Loucy (cell line): ENCODE measurements at regions not wholly inside any gene's neighbourhood (a gene's known extent, or its start where the extent isn't known, plus 50 kb on each side); places are given as distances from the start of the nearest gene placed in this dataset.
"Not testable (repeated sequence)": the region's sequence is repeated elsewhere in the genome, so short reads cannot be mapped to it uniquely, and the experiment has no call there.

Experiments used
- EZH2phosphoT487 ChIP-seq: fragments of 200-600 bp; IDR thresholded peaks from 2 replicates; pipeline ENCODE4 v1.6.1; 2018; ENCODE audit warnings: antibody characterized with exemption, mild to moderate bottlenecking, moderate library complexity, borderline replicate concordance
- TF ChIP-seq, protein P1 (sequence below): fragments of 200-600 bp; sonication (generic); conservative IDR thresholded peaks from 2 replicates; pipeline ENCODE4 v1.5.1; 2014; ENCODE audit warnings: mild to moderate bottlenecking, antibody characterized with exemption, low read length

DNA sequence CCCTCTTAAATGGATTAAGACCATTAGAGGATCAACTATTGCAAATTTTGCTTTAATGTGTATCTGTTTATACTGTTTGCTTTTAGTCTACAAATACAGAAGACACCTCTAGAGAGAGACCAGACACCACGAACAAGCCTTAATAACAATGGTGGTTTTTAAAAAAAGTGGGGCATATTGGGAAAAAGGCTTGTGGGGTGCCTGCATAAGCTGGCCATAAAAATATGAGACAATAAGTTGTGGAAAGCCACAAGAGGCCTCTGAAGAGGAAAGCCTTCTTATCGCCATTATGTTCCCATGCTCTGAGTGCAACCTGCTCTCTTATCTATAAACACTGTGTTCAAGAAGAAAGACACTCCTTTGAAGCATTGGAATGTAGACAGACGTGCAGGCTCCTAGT lies 52.0 kb upstream of the PRSS16 start:
- TF ChIP-seq, protein P1, sequence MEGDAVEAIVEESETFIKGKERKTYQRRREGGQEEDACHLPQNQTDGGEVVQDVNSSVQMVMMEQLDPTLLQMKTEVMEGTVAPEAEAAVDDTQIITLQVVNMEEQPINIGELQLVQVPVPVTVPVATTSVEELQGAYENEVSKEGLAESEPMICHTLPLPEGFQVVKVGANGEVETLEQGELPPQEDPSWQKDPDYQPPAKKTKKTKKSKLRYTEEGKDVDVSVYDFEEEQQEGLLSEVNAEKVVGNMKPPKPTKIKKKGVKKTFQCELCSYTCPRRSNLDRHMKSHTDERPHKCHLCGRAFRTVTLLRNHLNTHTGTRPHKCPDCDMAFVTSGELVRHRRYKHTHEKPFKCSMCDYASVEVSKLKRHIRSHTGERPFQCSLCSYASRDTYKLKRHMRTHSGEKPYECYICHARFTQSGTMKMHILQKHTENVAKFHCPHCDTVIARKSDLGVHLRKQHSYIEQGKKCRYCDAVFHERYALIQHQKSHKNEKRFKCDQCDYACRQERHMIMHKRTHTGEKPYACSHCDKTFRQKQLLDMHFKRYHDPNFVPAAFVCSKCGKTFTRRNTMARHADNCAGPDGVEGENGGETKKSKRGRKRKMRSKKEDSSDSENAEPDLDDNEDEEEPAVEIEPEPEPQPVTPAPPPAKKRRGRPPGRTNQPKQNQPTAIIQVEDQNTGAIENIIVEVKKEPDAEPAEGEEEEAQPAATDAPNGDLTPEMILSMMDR, result not testable (repeated sequence)
- TF ChIP-seq EZH2phosphoT487, result not testable (repeated sequence)
